ENCODE measurements at regions not wholly inside any gene's neighbourhood (a gene's known extent, or its start where the extent isn't known, plus 50 kb on each side); places are given as distances from the start of the nearest gene placed in this dataset.

GRCh38 chr2:62307469-62308389 is 111.8 kb downstream of the B3GNT2 start (continued):
- TF ChIP-seq SMC3 (IDR thresholded peaks at IDR 0.05; ENCODE audit: low read depth, low read length) = no peak

GRCh38 chr2:62306751-62307468 is 111.0 kb downstream of the B3GNT2 start:
- CTCF ChIA-PET = no interaction called here
- Histone ChIP-seq H2BK5ac (ENCODE audit: low read depth, low read length, poor library complexity, severe bottlenecking) (no peak overlapping the region), H4K20me1 (ENCODE audit: insufficient read depth, low read length) (no peaks in the 10 kb centered on the region), H4K91ac (ENCODE audit: insufficient read depth, low read depth, low read length) (no peak overlapping the region), H3K9me3 (ENCODE audit: control insufficient read depth, insufficient read depth, low read length) (no peaks in the 10 kb centered on the region), H3K4me1 (ENCODE audit: control insufficient read depth, insufficient read depth, low read length) (peaks cover 3% of the 10 kb centered on the region), H3K27me3 (ENCODE audit: control insufficient read depth, insufficient read depth, low read length) (peaks cover 3% of the 10 kb centered on the region), H4K5ac (ENCODE audit: low read depth, low read length) (no peak overlapping the region), H3K4me2 (ENCODE audit: low read depth, low read length) (no peak overlapping the region), H3K9ac (ENCODE audit: low read depth, low read length) (no peak overlapping the region), H2BK15ac (ENCODE audit: low read depth, low read length) (no peak overlapping the region), H2AK9ac (replicated peaks; ENCODE audit: low read depth, low read length, poor library complexity) (no peak overlapping the region), H2BK20ac (ENCODE audit: low read depth, low read length) (no peak overlapping the region), H3K14ac (replicated peaks; ENCODE audit: low read depth, low read length) (no peak overlapping the region), H3K9me1 (ENCODE audit: insufficient read depth, low read length) (no peaks in the 10 kb centered on the region), H4K8ac (ENCODE audit: low read depth in 2 of 2, low read length in 2 of 2) (no peak overlapping the region), H2BK120ac (ENCODE audit: low read depth, low read length) (no peak overlapping the region), H2AFZ (replicated peaks; ENCODE audit: low read length, poor library complexity) (peak overlapping the region; percentile 12), H3K56ac (ENCODE audit: extremely low read depth, insufficient read depth, low read length) (no peak overlapping the region), H3K4ac (ENCODE audit: low read depth, low read length) (no peak overlapping the region), H3K23ac (ENCODE audit: low read depth, low read length) (no peak overlapping the region), H3K4me3 (ENCODE audit: insufficient read depth, low read depth, low read length) (no peak overlapping the region), H3K36me3 (ENCODE audit: control insufficient read depth, insufficient read depth, low read length) (no peaks in the 10 kb centered on the region), H3K18ac (ENCODE audit: low read depth, low read length) (no peak overlapping the region), H2AK5ac (ENCODE audit: low read depth, low read length) (no peak overlapping the region), H3K27ac (ENCODE audit: insufficient read depth, low read length) (no peak overlapping the region), H3K79me1 (ENCODE audit: low read depth in 1 of 2, low read length in 2 of 2) (no peaks in the 10 kb centered on the region)
- TF ChIP-seq POLR2A (IDR thresholded peaks at IDR 0.05; ENCODE audit: low read depth, low read length) (no peak), FOS (IDR thresholded peaks at IDR 0.05; ENCODE audit: low read depth, low read length) (peak; percentile 2; the same call in 1 of the 2 replicates)
- in situ Hi-C loops (cut with MboI; ENCODE audit: low sequenced_read_pairs) (no loop called here), dilution Hi-C loops (cut with HindIII; ENCODE audit: low sequenced_read_pairs, unreplicated experiment) (no loop called here), intact Hi-C loops (cut with micrococcal nuclease) (no loop called here)
- no CpG with 5 or more reads among the region's 7 CpGs for WGBS, 2 experiments (ENCODE audit: extremely low coverage in 2 of 2, insufficient read length in 1 of 2)
- BruUV-seq (replicated peaks) = no TSS peak
- peak; percentile 6 for DNase-seq
- peak; percentile 24; the same call in 1 of the 2 replicates for ATAC-seq (ENCODE audit: low read depth)
- POLR2A ChIA-PET (ENCODE audit: unreplicated experiment) = no interaction called here

All from IMR-90 (cell line).